Neural cell (in vitro differentiated cells): ENCODE measurements at regions not wholly inside any gene's neighbourhood (a gene's known extent, or its start where the extent isn't known, plus 50 kb on each side); places are given as distances from the start of the nearest gene placed in this dataset.

Experiments
- EP300 ChIP-seq: fragments of 450-650 bp; conservative IDR thresholded peaks from 2 replicates; pipeline ENCODE4 v1.6.1; 2014; ENCODE audit warnings: antibody characterized with exemption, mild to moderate bottlenecking, moderate library complexity; ENCODE audit not compliant: poor library complexity, severe bottlenecking
- EZH2 ChIP-seq: fragments of 200-600, 300-800 bp; shearing (Covaris generic), sonication (generic); IDR thresholded peaks from 2 replicates; pipeline ENCODE4 v1.6.1; 2014; ENCODE audit warnings: antibody characterized with exemption, low read length, borderline replicate concordance, mild to moderate bottlenecking; ENCODE audit not compliant: insufficient read depth, poor library complexity, severe bottlenecking
- POLR2AphosphoS5 ChIP-seq: IDR thresholded peaks from 2 replicates; pipeline ENCODE4 v1.6.1; 2012
- RAD21 ChIP-seq: fragments of 450-650 bp; conservative IDR thresholded peaks from 2 replicates; pipeline ENCODE4 v1.6.1; 2014; ENCODE audit warnings: antibody characterized with exemption, mild to moderate bottlenecking, moderate library complexity
- TAF1 ChIP-seq: IDR thresholded peaks from 2 replicates; pipeline ENCODE4 v1.6.1; 2012; ENCODE audit warnings: low read depth
- TF ChIP-seq, protein P1 (sequence below): fragments of 450-650 bp; IDR thresholded peaks from 2 replicates; pipeline ENCODE4 v1.5.1; 2014; ENCODE audit warnings: antibody characterized with exemption, mild to moderate bottlenecking, moderate library complexity; ENCODE audit not compliant: poor library complexity, severe bottlenecking
- TF ChIP-seq, protein P2 (sequence below): IDR thresholded peaks from 2 replicates; pipeline ENCODE4 v1.6.1; 2012; ENCODE audit warnings: borderline replicate concordance

DNA sequence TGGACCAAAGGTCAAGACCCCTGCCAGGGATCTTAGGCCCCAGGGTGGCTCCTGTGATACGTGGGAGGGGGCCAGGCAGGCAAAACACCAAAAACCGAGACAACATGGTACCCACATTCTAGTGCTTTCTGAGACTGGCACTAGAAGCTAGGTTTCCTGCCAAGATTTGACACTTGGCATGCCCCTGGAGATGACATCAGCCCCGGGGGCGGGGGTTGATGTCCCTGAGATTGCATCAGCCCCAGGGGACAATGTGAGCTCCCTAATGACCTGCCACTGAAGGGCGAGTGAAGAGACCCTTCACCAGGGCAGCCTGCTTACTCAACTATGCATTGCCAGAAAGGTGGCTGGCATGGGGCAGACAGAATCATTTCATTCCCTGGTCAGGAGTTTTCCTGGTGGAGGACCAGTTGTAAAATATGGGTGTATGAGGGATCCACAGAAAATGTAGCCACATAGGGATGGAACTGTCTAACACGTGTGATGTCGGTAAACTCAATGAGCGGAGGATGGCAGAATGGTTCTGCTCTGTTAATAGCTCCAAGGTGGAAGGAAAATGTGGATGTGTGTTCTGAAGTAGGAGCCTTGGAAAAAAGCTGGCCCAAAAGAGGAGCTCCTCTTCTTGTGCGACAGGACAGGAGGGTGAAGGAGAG, 219.7 kb downstream of the UNC5CL start:
- TF ChIP-seq, protein P1, sequence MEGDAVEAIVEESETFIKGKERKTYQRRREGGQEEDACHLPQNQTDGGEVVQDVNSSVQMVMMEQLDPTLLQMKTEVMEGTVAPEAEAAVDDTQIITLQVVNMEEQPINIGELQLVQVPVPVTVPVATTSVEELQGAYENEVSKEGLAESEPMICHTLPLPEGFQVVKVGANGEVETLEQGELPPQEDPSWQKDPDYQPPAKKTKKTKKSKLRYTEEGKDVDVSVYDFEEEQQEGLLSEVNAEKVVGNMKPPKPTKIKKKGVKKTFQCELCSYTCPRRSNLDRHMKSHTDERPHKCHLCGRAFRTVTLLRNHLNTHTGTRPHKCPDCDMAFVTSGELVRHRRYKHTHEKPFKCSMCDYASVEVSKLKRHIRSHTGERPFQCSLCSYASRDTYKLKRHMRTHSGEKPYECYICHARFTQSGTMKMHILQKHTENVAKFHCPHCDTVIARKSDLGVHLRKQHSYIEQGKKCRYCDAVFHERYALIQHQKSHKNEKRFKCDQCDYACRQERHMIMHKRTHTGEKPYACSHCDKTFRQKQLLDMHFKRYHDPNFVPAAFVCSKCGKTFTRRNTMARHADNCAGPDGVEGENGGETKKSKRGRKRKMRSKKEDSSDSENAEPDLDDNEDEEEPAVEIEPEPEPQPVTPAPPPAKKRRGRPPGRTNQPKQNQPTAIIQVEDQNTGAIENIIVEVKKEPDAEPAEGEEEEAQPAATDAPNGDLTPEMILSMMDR: no peak
- TF ChIP-seq POLR2AphosphoS5: no peak
- TF ChIP-seq, protein P2, sequence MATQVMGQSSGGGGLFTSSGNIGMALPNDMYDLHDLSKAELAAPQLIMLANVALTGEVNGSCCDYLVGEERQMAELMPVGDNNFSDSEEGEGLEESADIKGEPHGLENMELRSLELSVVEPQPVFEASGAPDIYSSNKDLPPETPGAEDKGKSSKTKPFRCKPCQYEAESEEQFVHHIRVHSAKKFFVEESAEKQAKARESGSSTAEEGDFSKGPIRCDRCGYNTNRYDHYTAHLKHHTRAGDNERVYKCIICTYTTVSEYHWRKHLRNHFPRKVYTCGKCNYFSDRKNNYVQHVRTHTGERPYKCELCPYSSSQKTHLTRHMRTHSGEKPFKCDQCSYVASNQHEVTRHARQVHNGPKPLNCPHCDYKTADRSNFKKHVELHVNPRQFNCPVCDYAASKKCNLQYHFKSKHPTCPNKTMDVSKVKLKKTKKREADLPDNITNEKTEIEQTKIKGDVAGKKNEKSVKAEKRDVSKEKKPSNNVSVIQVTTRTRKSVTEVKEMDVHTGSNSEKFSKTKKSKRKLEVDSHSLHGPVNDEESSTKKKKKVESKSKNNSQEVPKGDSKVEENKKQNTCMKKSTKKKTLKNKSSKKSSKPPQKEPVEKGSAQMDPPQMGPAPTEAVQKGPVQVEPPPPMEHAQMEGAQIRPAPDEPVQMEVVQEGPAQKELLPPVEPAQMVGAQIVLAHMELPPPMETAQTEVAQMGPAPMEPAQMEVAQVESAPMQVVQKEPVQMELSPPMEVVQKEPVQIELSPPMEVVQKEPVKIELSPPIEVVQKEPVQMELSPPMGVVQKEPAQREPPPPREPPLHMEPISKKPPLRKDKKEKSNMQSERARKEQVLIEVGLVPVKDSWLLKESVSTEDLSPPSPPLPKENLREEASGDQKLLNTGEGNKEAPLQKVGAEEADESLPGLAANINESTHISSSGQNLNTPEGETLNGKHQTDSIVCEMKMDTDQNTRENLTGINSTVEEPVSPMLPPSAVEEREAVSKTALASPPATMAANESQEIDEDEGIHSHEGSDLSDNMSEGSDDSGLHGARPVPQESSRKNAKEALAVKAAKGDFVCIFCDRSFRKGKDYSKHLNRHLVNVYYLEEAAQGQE: no peak
- no peak for TF ChIP-seq EP300
- no peak for TF ChIP-seq EZH2
- no peak for TF ChIP-seq RAD21
- TF ChIP-seq TAF1: no peak
